GM23248 (cell line): ENCODE measurements at regions not wholly inside any gene's neighbourhood (a gene's known extent, or its start where the extent isn't known, plus 50 kb on each side); places are given as distances from the start of the nearest gene placed in this dataset.

ENCODE experiments used
- EZH2 ChIP-seq: fragments of 200-600 bp; sonication (generic); IDR thresholded peaks from 2 replicates; pipeline ENCODE4 v1.6.1; 2018; ENCODE audit warnings: antibody characterized with exemption, mild to moderate bottlenecking; ENCODE audit not compliant: insufficient read depth, poor library complexity, severe bottlenecking
- EZH2phosphoT487 ChIP-seq: fragments of 200-600 bp; sonication (generic); IDR thresholded peaks from 2 replicates; pipeline ENCODE4 v1.6.1; 2018; ENCODE audit warnings: antibody characterized with exemption, moderate library complexity, mild to moderate bottlenecking, low read depth; ENCODE audit not compliant: insufficient read depth

DNA sequence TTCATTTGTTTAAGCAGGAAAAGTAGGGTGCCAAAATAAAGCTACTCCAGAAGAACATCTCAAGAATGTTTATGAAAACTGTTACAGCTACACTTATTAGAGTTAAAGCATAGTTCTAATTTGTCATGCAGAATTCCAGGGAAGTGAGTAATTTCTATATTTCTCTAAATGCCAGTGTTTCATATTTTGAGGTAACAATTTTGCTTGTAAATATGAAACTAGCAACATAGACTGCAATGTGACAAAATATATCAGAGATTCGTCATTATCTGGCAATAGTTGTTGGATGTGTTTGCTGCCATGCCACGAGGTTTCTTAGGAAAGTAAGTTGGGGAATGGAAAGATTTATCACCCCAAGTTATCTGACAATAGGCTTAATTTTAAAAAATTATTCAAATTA is 424.1 kb upstream of the ZEB2 start:
- TF ChIP-seq EZH2, result no peak
- TF ChIP-seq EZH2phosphoT487, result no peak
